Body of pancreas (tissue), 4 donors: ENCODE measurements at regions not wholly inside any gene's neighbourhood (a gene's known extent, or its start where the extent isn't known, plus 50 kb on each side); places are given as distances from the start of the nearest gene placed in this dataset.

Experiments
- ATAC-seq: fragments of 150-250 bp; one replicate; pipeline ENCODE4 v1.9.1; 2016
- DNase-seq, 4 donors: peaks; one replicate each; pipeline ENCODE4 v3.0.0-alpha.2; 2019
- H3K27ac ChIP-seq, 4 donors: fragments of 200-600 bp; sonication (generic); 1 replicate in 3 of 4; 2 replicates in 1 of 4; pipeline versions ENCODE4 v1.5.1 to v1.6.1; 2016 to 2019; ENCODE audit warnings: mild to moderate bottlenecking in 1 of 4, mixed read lengths in 1 of 4, moderate library complexity in 1 of 4
- H3K27me3 ChIP-seq, 2 donors: fragments of 200-600 bp; sonication (generic); one replicate each; pipeline ENCODE4 v1.6.0; 2016; ENCODE audit warnings: mild to moderate bottlenecking in 1 of 2
- H3K36me3 ChIP-seq, 2 donors: fragments of 200-600 bp; sonication (generic); replicated peaks in 1 of 2; 2 replicates each; pipeline ENCODE4 v1.5.1; 2016; ENCODE audit warnings: low read depth in 2 of 2; ENCODE audit not compliant: insufficient read depth in 1 of 2
- H3K4me1 ChIP-seq: fragments of 200-600 bp; sonication (generic); one replicate; pipeline ENCODE4 v1.6.0; 2016
- H3K4me3 ChIP-seq, 2 donors: fragments of 200-600 bp; sonication (generic); 1 replicate in 1 of 2; 2 replicates in 1 of 2; pipeline ENCODE4 v1.5.1; 2016 to 2019
- H3K9me3 ChIP-seq, 3 donors: fragments of 200-600 bp; sonication (generic); 1 replicate in 2 of 3; 2 replicates in 1 of 3; pipeline ENCODE4 v1.5.1; 2016
- POLR2A ChIP-seq, 3 donors: fragments of 450-650 bp; IDR thresholded peaks; one replicate each; pipeline ENCODE4 v1.6.1; 2016; ENCODE audit warnings: antibody characterized with exemption in 3 of 3, mild to moderate bottlenecking in 2 of 3
- WGBS, 2 donors: methylation state at CpG; one replicate each; pipeline ENCODE4 v1.1.5; 2017; 5-methylcytosine and 5-hydroxymethylcytosine counted together
- intact Hi-C: fragments of 100-400 bp; cut with DNase I; formaldehyde crosslinking; loops from one replicate; pipeline ENCODE4 v1.15.1; 2023
- TF ChIP-seq, protein P1 (sequence below), 7 experiments: fragments of 450-650 bp in 4 of 7; fragments of 200-600 bp in 3 of 7; sonication (generic) in 3 of 7; IDR thresholded peaks; one replicate each; pipeline ENCODE4 v1.5.1; 2016 to 2019; ENCODE audit warnings: antibody characterized with exemption in 7 of 7

DNA sequence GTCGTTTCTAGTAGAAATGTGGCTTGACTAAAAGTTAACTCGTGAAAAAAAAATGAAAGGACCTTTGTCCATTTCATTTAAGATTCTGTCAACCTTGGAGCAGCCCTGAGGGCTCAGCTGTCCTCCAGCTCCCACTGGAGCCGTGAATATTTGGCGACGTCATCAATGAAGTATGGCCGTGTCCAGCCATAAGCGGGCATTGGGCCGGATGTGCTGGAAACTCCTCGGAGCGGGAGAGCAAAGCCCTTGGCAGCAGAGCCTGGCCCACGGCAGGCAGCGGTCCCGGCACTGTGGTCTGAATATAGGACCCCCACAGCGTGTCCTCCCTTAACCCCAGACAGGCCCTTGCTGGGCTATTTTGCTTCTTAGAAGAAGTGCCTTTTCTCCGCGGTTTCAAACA is 50.0 kb downstream of the JAKMIP3 start:
- 59 to 63% methylated on average over 16 of the region's 16 CpGs for WGBS, 2 donors
- intact Hi-C loops = no loop called here
- H3K9me3 ChIP-seq = no peaks in the 10 kb centered on the region
- no peaks in the 10 kb centered on the region for H3K27me3 ChIP-seq
- TF ChIP-seq, protein P1, sequence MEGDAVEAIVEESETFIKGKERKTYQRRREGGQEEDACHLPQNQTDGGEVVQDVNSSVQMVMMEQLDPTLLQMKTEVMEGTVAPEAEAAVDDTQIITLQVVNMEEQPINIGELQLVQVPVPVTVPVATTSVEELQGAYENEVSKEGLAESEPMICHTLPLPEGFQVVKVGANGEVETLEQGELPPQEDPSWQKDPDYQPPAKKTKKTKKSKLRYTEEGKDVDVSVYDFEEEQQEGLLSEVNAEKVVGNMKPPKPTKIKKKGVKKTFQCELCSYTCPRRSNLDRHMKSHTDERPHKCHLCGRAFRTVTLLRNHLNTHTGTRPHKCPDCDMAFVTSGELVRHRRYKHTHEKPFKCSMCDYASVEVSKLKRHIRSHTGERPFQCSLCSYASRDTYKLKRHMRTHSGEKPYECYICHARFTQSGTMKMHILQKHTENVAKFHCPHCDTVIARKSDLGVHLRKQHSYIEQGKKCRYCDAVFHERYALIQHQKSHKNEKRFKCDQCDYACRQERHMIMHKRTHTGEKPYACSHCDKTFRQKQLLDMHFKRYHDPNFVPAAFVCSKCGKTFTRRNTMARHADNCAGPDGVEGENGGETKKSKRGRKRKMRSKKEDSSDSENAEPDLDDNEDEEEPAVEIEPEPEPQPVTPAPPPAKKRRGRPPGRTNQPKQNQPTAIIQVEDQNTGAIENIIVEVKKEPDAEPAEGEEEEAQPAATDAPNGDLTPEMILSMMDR (IDR thresholded peaks at IDR 0.05) = no peak
- no peaks in the 10 kb centered on the region for H3K36me3 ChIP-seq
- DNase-seq (peak in 1 of 4 donors; percentile 8), ATAC-seq (no peak)
- peaks cover 5% of the 10 kb centered on the region for H3K4me1 ChIP-seq
- no peak overlapping the region for H3K27ac ChIP-seq
- H3K4me3 ChIP-seq = no peak overlapping the region

DNA sequence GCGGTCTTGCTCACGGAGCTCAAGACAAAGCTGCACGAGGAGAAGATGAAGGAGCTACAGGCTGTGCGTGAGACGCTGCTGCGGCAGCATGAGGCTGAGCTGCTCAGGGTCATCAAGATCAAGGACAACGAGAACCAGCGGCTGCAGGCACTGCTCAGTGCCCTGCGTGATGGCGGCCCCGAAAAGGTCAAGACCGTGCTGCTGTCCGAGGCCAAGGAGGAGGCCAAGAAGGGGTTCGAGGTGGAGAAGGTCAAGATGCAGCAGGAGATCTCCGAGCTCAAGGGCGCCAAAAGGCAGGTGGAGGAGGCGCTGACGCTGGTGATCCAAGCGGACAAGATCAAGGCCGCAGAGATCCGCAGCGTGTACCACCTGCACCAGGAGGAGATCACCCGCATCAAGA is 51.4 kb downstream of the JAKMIP3 start:
- peaks cover 5% of the 10 kb centered on the region for H3K4me1 ChIP-seq
- H3K4me3 ChIP-seq = no peak overlapping the region
- no peaks in the 10 kb centered on the region for H3K27me3 ChIP-seq
- no peaks in the 10 kb centered on the region for H3K36me3 ChIP-seq
- no peak for DNase-seq
- TF ChIP-seq POLR2A (IDR thresholded peaks at IDR 0.05) = no peak
- intact Hi-C loops = no loop called here
- no peak overlapping the region for H3K27ac ChIP-seq
- 79 to 83% methylated on average over 22 to 23 of the region's 23 CpGs for WGBS, 2 donors
- no peaks in the 10 kb centered on the region for H3K9me3 ChIP-seq
- no peak for ATAC-seq

DNA sequence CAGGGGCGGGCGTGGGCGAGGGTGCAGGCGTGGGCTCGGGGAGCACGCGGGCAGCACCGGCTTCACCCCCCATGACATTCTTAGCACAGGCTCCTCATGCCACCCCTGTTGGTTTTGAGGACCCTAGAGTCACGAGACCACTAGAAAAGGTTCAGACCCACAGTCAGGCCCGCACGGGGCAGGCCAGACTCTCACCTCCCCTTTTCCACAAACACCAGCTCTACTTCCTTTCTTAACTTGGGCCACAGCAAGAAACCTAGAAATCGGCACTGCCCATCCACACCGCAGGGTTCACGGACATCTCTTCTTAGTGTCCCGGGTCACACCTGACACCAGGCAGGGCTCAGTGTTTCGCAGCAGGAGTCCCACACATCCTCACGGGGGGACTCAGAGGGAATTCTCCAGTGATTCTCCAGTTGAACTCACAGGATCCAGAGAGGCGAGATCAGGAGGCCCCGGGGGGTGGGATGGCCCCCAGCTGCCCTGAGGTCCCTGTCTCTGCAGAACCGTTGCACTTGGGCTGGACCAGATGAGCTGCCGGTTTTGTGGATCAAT is 52.0 kb downstream of the JAKMIP3 start:
- Histone ChIP-seq H3K27ac (no peak overlapping the region), H3K36me3 (no peaks in the 10 kb centered on the region), H3K4me1 (peaks cover 5% of the 10 kb centered on the region), H3K9me3 (no peaks in the 10 kb centered on the region), H3K27me3 (no peaks in the 10 kb centered on the region), H3K4me3 (no peak overlapping the region)
- DNase-seq (no peak), ATAC-seq (no peak)
- intact Hi-C loops = no loop called here
- WGBS, 2 donors = 84 to 91% methylated on average over 11 to 17 of the region's 21 CpGs
- TF ChIP-seq POLR2A (IDR thresholded peaks at IDR 0.05) = no peak
- TF ChIP-seq, protein P1 (IDR thresholded peaks at IDR 0.05) = no peak

DNA sequence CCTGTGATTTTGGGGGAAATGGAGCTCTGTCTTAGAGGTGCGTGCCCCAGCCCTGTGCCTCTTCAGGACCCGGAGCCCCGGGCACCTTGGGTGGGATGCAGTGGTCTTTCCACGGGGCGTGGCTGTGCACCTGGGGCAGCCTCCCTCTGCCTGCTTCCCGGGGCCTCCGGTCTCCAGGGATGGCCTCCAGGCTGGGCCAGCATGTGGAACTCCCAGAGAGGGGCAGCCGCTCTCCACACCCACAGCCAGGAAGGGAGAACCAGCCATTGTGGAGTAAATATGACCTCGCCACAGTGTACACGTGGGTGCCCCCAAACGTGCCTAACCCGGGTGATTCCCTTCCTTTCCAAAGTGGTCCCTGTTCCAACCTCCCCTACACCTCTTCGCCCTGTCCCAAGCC is 52.6 kb downstream of the JAKMIP3 start:
- DNase-seq = no peak

DNA sequence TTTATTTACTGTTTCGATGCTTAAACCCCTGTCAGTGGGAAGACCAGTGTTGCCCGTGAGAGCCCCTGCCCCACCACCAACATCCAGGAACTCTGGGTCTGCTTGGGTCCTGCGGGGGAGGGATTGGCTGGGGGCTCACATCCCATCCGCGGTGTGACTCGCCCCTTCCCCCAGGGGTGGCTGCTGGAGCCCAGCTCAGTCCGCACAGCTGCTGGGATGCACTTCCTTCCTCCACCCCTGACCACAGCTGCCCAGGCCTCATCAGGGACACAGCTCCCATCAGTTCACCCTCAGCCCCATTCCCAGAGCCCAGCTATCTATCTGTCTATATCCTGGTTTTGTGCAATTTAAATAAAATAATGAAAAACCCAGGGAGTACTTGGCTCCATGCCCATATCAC is 54.5 kb downstream of the JAKMIP3 start:
- TF ChIP-seq, protein P1 (IDR thresholded peaks at IDR 0.05) = no peak
- TF ChIP-seq POLR2A (IDR thresholded peaks at IDR 0.05) = no peak
- Histone ChIP-seq H3K9me3 (no peaks in the 10 kb centered on the region), H3K4me1 (no peaks in the 10 kb centered on the region), H3K27me3 (no peaks in the 10 kb centered on the region), H3K27ac (no peak overlapping the region), H3K4me3 (no peak overlapping the region), H3K36me3 (no peaks in the 10 kb centered on the region)
- 66 to 75% methylated on average over 7 of the region's 7 CpGs for WGBS, 2 donors
- intact Hi-C loops = no loop called here
- DNase-seq = no peak
- ATAC-seq = no peak

More for the DNA sequence above, 52.6 kb downstream of the JAKMIP3 start:
- Histone ChIP-seq H3K27ac (no peak overlapping the region), H3K27me3 (no peaks in the 10 kb centered on the region), H3K4me3 (no peak overlapping the region), H3K36me3 (no peaks in the 10 kb centered on the region), H3K9me3 (no peaks in the 10 kb centered on the region), H3K4me1 (peaks cover 3% of the 10 kb centered on the region)
- WGBS, 2 donors = 79 to 83% methylated on average over 6 to 13 of the region's 13 CpGs
- no peak for ATAC-seq
- no peak for TF ChIP-seq POLR2A (IDR thresholded peaks at IDR 0.05)
- TF ChIP-seq, protein P1 (IDR thresholded peaks at IDR 0.05) = no peak
- intact Hi-C loops = no loop called here
